ENCODE measurements at regions not wholly inside any gene's neighbourhood (a gene's known extent, or its start where the extent isn't known, plus 50 kb on each side); places are given as distances from the start of the nearest gene placed in this dataset.

GRCh38 chr5:86039351-86039750 is 578.4 kb upstream of the COX7C start:
- Histone ChIP-seq H3K27me3 (ENCODE audit: control insufficient read depth in 1 of 2, insufficient read depth in 2 of 2, low read length in 2 of 2) (no peaks in the 10 kb centered on the region), H3K27ac (ENCODE audit: low read length) (no peak overlapping the region), H3K9me3 (ENCODE audit: control insufficient read depth in 2 of 2, low read length in 2 of 2) (no peaks in the 10 kb centered on the region), H3K36me3 (ENCODE audit: control insufficient read depth in 2 of 2, insufficient read depth in 2 of 2, low read length in 2 of 2) (no peaks in the 10 kb centered on the region), H3K9ac (ENCODE audit: low read length in 2 of 2) (no peak overlapping the region), H3K4me3 (ENCODE audit: low read length in 2 of 2) (no peak overlapping the region), H3K4me1 (ENCODE audit: control insufficient read depth, insufficient read depth, low read length) (no peaks in the 10 kb centered on the region)

- Histone ChIP-seq H3K36me3 (ENCODE audit: control insufficient read depth in 2 of 2, insufficient read depth in 2 of 2, low read length in 2 of 2) (no peaks in the 10 kb centered on the region), H3K4me1 (ENCODE audit: control insufficient read depth, insufficient read depth, low read length) (no peaks in the 10 kb centered on the region), H3K4me3 (ENCODE audit: low read length in 2 of 2) (no peak overlapping the region), H3K9ac (ENCODE audit: low read length in 2 of 2) (no peak overlapping the region), H3K9me3 (ENCODE audit: control insufficient read depth in 2 of 2, low read length in 2 of 2) (no peaks in the 10 kb centered on the region), H3K27ac (ENCODE audit: low read length) (no peak overlapping the region), H3K27me3 (ENCODE audit: control insufficient read depth in 1 of 2, insufficient read depth in 2 of 2, low read length in 2 of 2) (no peaks in the 10 kb centered on the region)
These were observed 547.0 kb upstream of the COX7C start for GRCh38 chr5:86070719-86071118.

GRCh38 chr5:86074297-86074696 is 543.4 kb upstream of the COX7C start:
- Histone ChIP-seq H3K36me3 (ENCODE audit: control insufficient read depth in 2 of 2, insufficient read depth in 2 of 2, low read length in 2 of 2) (no peaks in the 10 kb centered on the region), H3K4me3 (ENCODE audit: low read length in 2 of 2) (no peak overlapping the region), H3K27ac (ENCODE audit: low read length) (no peak overlapping the region), H3K27me3 (ENCODE audit: control insufficient read depth in 1 of 2, insufficient read depth in 2 of 2, low read length in 2 of 2) (no peaks in the 10 kb centered on the region), H3K9me3 (ENCODE audit: control insufficient read depth in 2 of 2, low read length in 2 of 2) (no peaks in the 10 kb centered on the region), H3K4me1 (ENCODE audit: control insufficient read depth, insufficient read depth, low read length) (no peaks in the 10 kb centered on the region), H3K9ac (ENCODE audit: low read length in 2 of 2) (no peak overlapping the region)

GRCh38 chr5:86075139-86075538 is 542.6 kb upstream of the COX7C start:
- H3K9ac ChIP-seq (ENCODE audit: low read length in 2 of 2), result no peak overlapping the region
- no peaks in the 10 kb centered on the region for H3K4me1 ChIP-seq (ENCODE audit: control insufficient read depth, insufficient read depth, low read length)
- no peak overlapping the region for H3K27ac ChIP-seq (ENCODE audit: low read length)
- no peaks in the 10 kb centered on the region for H3K27me3 ChIP-seq (ENCODE audit: control insufficient read depth in 1 of 2, insufficient read depth in 2 of 2, low read length in 2 of 2)
- no peak overlapping the region for H3K4me3 ChIP-seq (ENCODE audit: low read length in 2 of 2)
- H3K9me3 ChIP-seq (ENCODE audit: control insufficient read depth in 2 of 2, low read length in 2 of 2), result no peaks in the 10 kb centered on the region
- H3K36me3 ChIP-seq (ENCODE audit: control insufficient read depth in 2 of 2, insufficient read depth in 2 of 2, low read length in 2 of 2), result no peaks in the 10 kb centered on the region

- no peaks in the 10 kb centered on the region for H3K9me3 ChIP-seq (ENCODE audit: control insufficient read depth in 2 of 2, low read length in 2 of 2)
- no peaks in the 10 kb centered on the region for H3K36me3 ChIP-seq (ENCODE audit: control insufficient read depth in 2 of 2, insufficient read depth in 2 of 2, low read length in 2 of 2)
- no peak overlapping the region for H3K9ac ChIP-seq (ENCODE audit: low read length in 2 of 2)
- no peak overlapping the region for H3K27ac ChIP-seq (ENCODE audit: low read length)
- no peak overlapping the region for H3K4me3 ChIP-seq (ENCODE audit: low read length in 2 of 2)
- H3K27me3 ChIP-seq (ENCODE audit: control insufficient read depth in 1 of 2, insufficient read depth in 2 of 2, low read length in 2 of 2), result no peaks in the 10 kb centered on the region
- H3K4me1 ChIP-seq (ENCODE audit: control insufficient read depth, insufficient read depth, low read length), result no peaks in the 10 kb centered on the region
These were observed 522.6 kb upstream of the COX7C start for GRCh38 chr5:86095092-86095491.

- Histone ChIP-seq H3K4me3 (ENCODE audit: low read length in 2 of 2) (no peak overlapping the region), H3K9ac (ENCODE audit: low read length in 2 of 2) (no peak overlapping the region), H3K4me1 (ENCODE audit: control insufficient read depth, insufficient read depth, low read length) (no peaks in the 10 kb centered on the region), H3K36me3 (ENCODE audit: control insufficient read depth in 2 of 2, insufficient read depth in 2 of 2, low read length in 2 of 2) (no peaks in the 10 kb centered on the region), H3K27ac (ENCODE audit: low read length) (no peak overlapping the region), H3K9me3 (ENCODE audit: control insufficient read depth in 2 of 2, low read length in 2 of 2) (no peaks in the 10 kb centered on the region), H3K27me3 (ENCODE audit: control insufficient read depth in 1 of 2, insufficient read depth in 2 of 2, low read length in 2 of 2) (no peaks in the 10 kb centered on the region)
These were observed 515.8 kb upstream of the COX7C start for GRCh38 chr5:86101966-86102365.

- H3K4me1 ChIP-seq (ENCODE audit: control insufficient read depth, insufficient read depth, low read length), result no peaks in the 10 kb centered on the region
- H3K36me3 ChIP-seq (ENCODE audit: control insufficient read depth in 2 of 2, insufficient read depth in 2 of 2, low read length in 2 of 2), result no peaks in the 10 kb centered on the region
- no peak overlapping the region for H3K27ac ChIP-seq (ENCODE audit: low read length)
These were observed 508.9 kb upstream of the COX7C start for GRCh38 chr5:86108825-86109224.

GRCh38 chr5:86112249-86112648 is 505.5 kb upstream of the COX7C start:
- H3K4me1 ChIP-seq (ENCODE audit: control insufficient read depth, insufficient read depth, low read length), result no peaks in the 10 kb centered on the region
- no peak overlapping the region for H3K9ac ChIP-seq (ENCODE audit: low read length in 2 of 2)
- H3K4me3 ChIP-seq (ENCODE audit: low read length in 2 of 2), result no peak overlapping the region
- no peaks in the 10 kb centered on the region for H3K9me3 ChIP-seq (ENCODE audit: control insufficient read depth in 2 of 2, low read length in 2 of 2)
- H3K36me3 ChIP-seq (ENCODE audit: control insufficient read depth in 2 of 2, insufficient read depth in 2 of 2, low read length in 2 of 2), result no peaks in the 10 kb centered on the region
- no peaks in the 10 kb centered on the region for H3K27me3 ChIP-seq (ENCODE audit: control insufficient read depth in 1 of 2, insufficient read depth in 2 of 2, low read length in 2 of 2)
- no peak overlapping the region for H3K27ac ChIP-seq (ENCODE audit: low read length)

More at GRCh38 chr5:86108825-86109224, 508.9 kb upstream of the COX7C start:
- Histone ChIP-seq H3K4me3 (ENCODE audit: low read length in 2 of 2) (no peak overlapping the region), H3K9ac (ENCODE audit: low read length in 2 of 2) (no peak overlapping the region), H3K9me3 (ENCODE audit: control insufficient read depth in 2 of 2, low read length in 2 of 2) (no peaks in the 10 kb centered on the region), H3K27me3 (ENCODE audit: control insufficient read depth in 1 of 2, insufficient read depth in 2 of 2, low read length in 2 of 2) (no peaks in the 10 kb centered on the region)

GRCh38 chr5:86115164-86115563 is 502.6 kb upstream of the COX7C start:
- Histone ChIP-seq H3K27ac (ENCODE audit: low read length) (no peak overlapping the region), H3K9me3 (ENCODE audit: control insufficient read depth in 2 of 2, low read length in 2 of 2) (no peaks in the 10 kb centered on the region), H3K4me3 (ENCODE audit: low read length in 2 of 2) (no peak overlapping the region), H3K9ac (ENCODE audit: low read length in 2 of 2) (no peak overlapping the region), H3K4me1 (ENCODE audit: control insufficient read depth, insufficient read depth, low read length) (no peaks in the 10 kb centered on the region), H3K27me3 (ENCODE audit: control insufficient read depth in 1 of 2, insufficient read depth in 2 of 2, low read length in 2 of 2) (no peaks in the 10 kb centered on the region), H3K36me3 (ENCODE audit: control insufficient read depth in 2 of 2, insufficient read depth in 2 of 2, low read length in 2 of 2) (no peaks in the 10 kb centered on the region)

- no peaks in the 10 kb centered on the region for H3K36me3 ChIP-seq (ENCODE audit: control insufficient read depth in 2 of 2, insufficient read depth in 2 of 2, low read length in 2 of 2)
- H3K27me3 ChIP-seq (ENCODE audit: control insufficient read depth in 1 of 2, insufficient read depth in 2 of 2, low read length in 2 of 2), result no peaks in the 10 kb centered on the region
- no peak overlapping the region for H3K4me3 ChIP-seq (ENCODE audit: low read length in 2 of 2)
- H3K4me1 ChIP-seq (ENCODE audit: control insufficient read depth, insufficient read depth, low read length), result no peaks in the 10 kb centered on the region
- H3K9me3 ChIP-seq (ENCODE audit: control insufficient read depth in 2 of 2, low read length in 2 of 2), result no peaks in the 10 kb centered on the region
- no peak overlapping the region for H3K9ac ChIP-seq (ENCODE audit: low read length in 2 of 2)
- H3K27ac ChIP-seq (ENCODE audit: low read length), result no peak overlapping the region
These were observed 499.2 kb upstream of the COX7C start for GRCh38 chr5:86118542-86118941.

- no peak overlapping the region for H3K4me3 ChIP-seq (ENCODE audit: low read length in 2 of 2)
- H3K9me3 ChIP-seq (ENCODE audit: control insufficient read depth in 2 of 2, low read length in 2 of 2), result no peaks in the 10 kb centered on the region
- H3K36me3 ChIP-seq (ENCODE audit: control insufficient read depth in 2 of 2, insufficient read depth in 2 of 2, low read length in 2 of 2), result no peaks in the 10 kb centered on the region
- no peak overlapping the region for H3K9ac ChIP-seq (ENCODE audit: low read length in 2 of 2)
- H3K27me3 ChIP-seq (ENCODE audit: control insufficient read depth in 1 of 2, insufficient read depth in 2 of 2, low read length in 2 of 2), result no peaks in the 10 kb centered on the region
- H3K27ac ChIP-seq (ENCODE audit: low read length), result no peak overlapping the region
- H3K4me1 ChIP-seq (ENCODE audit: control insufficient read depth, insufficient read depth, low read length), result no peaks in the 10 kb centered on the region
These were observed 493.4 kb upstream of the COX7C start for GRCh38 chr5:86124333-86124732.

All from stomach smooth muscle (tissue), 2 donors.